ENCODE measurements at regions not wholly inside any gene's neighbourhood (a gene's known extent, or its start where the extent isn't known, plus 50 kb on each side); places are given as distances from the start of the nearest gene placed in this dataset.

- TF ChIP-seq CTCF (IDR thresholded peaks at IDR 0.05) (no peak), POLR2A (IDR thresholded peaks at IDR 0.05) (no peak)
Observed at GRCh38 chr16:13586051-13586450, 333.9 kb upstream of the ERCC4 start.
